GM12878 (cell line): ENCODE measurements at regions not wholly inside any gene's neighbourhood (a gene's known extent, or its start where the extent isn't known, plus 50 kb on each side); places are given as distances from the start of the nearest gene placed in this dataset.

ENCODE experiments used
- BACH1 ChIP-seq: fragments of 450-650 bp; IDR thresholded peaks from 2 replicates; pipeline ENCODE4 v1.6.1; 2017; ENCODE audit warnings: mild to moderate bottlenecking, borderline replicate concordance
- EP300 ChIP-seq, 2 experiments: fragments of 150-350 bp in 1 of 2; IDR thresholded peaks; 2 replicates each; pipeline ENCODE4 v1.6.1; 2011 to 2012; ENCODE audit warnings: low read depth in 2 of 2, low read length in 2 of 2, borderline replicate concordance in 1 of 2, improper control_type of control experiment in 1 of 2, inconsistent platforms in 1 of 2; ENCODE audit not compliant: control insufficient read depth in 1 of 2
- FOXM1 ChIP-seq: IDR thresholded peaks from 2 replicates; pipeline ENCODE4 v1.6.1; 2012; ENCODE audit warnings: low read depth, mild to moderate bottlenecking, inconsistent platforms, low read length, moderate library complexity
- HCFC1 ChIP-seq: fragments of 150-350 bp; IDR thresholded peaks from 2 replicates; pipeline ENCODE4 v1.6.1; 2014; ENCODE audit warnings: low read length
- MXI1 ChIP-seq: fragments of 150-350 bp; IDR thresholded peaks from 2 replicates; pipeline ENCODE4 v1.6.1; 2011; ENCODE audit warnings: low read depth, mild to moderate bottlenecking, inconsistent platforms, low read length, improper control_type of control experiment
- POLR2A ChIP-seq: IDR thresholded peaks from 2 replicates; pipeline ENCODE4 v1.6.1; 2011; ENCODE audit warnings: low read depth, mild to moderate bottlenecking, low read length
- POLR2AphosphoS5 ChIP-seq: IDR thresholded peaks from 2 replicates; pipeline ENCODE4 v1.6.1; 2011; ENCODE audit warnings: mild to moderate bottlenecking, low read length, inconsistent platforms
- RUNX3 ChIP-seq: IDR thresholded peaks from 2 replicates; pipeline ENCODE4 v1.6.1; 2012; ENCODE audit warnings: low read length, inconsistent platforms

DNA sequence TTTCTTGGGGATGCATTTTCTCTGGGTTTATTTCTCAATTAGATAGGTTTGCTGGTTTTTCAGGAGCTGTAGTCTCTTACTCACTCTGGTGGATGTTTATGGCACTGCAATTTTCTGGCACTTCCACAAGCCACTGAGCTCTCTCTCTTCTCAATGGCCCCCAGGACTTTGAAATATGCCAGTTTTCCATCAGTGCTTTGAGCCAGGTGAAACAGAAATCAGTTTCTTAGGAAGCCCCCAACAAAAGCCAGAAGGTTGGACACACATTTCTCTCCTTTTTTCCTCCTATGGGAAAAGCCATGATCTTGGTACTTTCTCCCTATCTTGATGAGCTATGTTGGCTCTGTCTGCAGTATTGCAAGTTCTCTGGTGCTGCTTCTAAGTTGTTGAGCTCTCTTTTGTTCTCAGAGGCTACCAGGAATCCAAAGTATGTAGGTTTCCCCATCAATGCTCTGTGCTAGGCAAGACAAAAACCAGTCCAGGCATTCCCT is 90.7 kb upstream of the SMIM36 start:
- no peak for TF ChIP-seq POLR2AphosphoS5
- no peak for TF ChIP-seq BACH1
- TF ChIP-seq HCFC1, result no peak
- no peak for TF ChIP-seq EP300 (IDR thresholded peaks at IDR 0.05; ENCODE audit: borderline replicate concordance in 1 of 2, control insufficient read depth in 1 of 2, low read depth in 2 of 2, low read length in 2 of 2)
- TF ChIP-seq POLR2A, result no peak
- no peak for TF ChIP-seq FOXM1
- TF ChIP-seq MXI1, result no peak
- no peak for TF ChIP-seq RUNX3
